ENCODE measurements at regions not wholly inside any gene's neighbourhood (a gene's known extent, or its start where the extent isn't known, plus 50 kb on each side); places are given as distances from the start of the nearest gene placed in this dataset.

GRCh38 chr4:56286763-56287162, 100.5 kb downstream of the AASDH start:
- Histone ChIP-seq H3K27ac (no peak overlapping the region), H2AFZ (no peak overlapping the region), H3K36me3 (replicated peaks; ENCODE audit: insufficient read depth, low read depth) (no peaks in the 10 kb centered on the region), H3K79me2 (no peaks in the 10 kb centered on the region), H3K27me3 (no peaks in the 10 kb centered on the region), H3K9me3 (ENCODE audit: low read depth) (no peaks in the 10 kb centered on the region), H3K4me3 (no peak overlapping the region), H4K20me1 (ENCODE audit: insufficient read depth, poor library complexity, severe bottlenecking) (no peaks in the 10 kb centered on the region), H3K4me1 (ENCODE audit: insufficient read depth) (peaks cover 9% of the 10 kb centered on the region), H3K9me2 (replicated peaks; ENCODE audit: insufficient read depth) (no peaks in the 10 kb centered on the region), H3K4me2 (no peak overlapping the region)
- WGBS (ENCODE audit: low lambda C conversion rate, missing lambda C conversion rate): 82% methylated on average over 5 of the region's 5 CpGs
- no peak for TF ChIP-seq EZH2 (IDR thresholded peaks at IDR 0.05; ENCODE audit: borderline replicate concordance)
- no peak for TF ChIP-seq EZH2phosphoT487 (IDR thresholded peaks at IDR 0.05; ENCODE audit: low read depth, severe bottlenecking, unreplicated experiment)
- TF ChIP-seq CTCF (IDR thresholded peaks at IDR 0.05; ENCODE audit: poor library complexity): no peak
- no peak for DNase-seq (ENCODE audit: low spot score)

DNA sequence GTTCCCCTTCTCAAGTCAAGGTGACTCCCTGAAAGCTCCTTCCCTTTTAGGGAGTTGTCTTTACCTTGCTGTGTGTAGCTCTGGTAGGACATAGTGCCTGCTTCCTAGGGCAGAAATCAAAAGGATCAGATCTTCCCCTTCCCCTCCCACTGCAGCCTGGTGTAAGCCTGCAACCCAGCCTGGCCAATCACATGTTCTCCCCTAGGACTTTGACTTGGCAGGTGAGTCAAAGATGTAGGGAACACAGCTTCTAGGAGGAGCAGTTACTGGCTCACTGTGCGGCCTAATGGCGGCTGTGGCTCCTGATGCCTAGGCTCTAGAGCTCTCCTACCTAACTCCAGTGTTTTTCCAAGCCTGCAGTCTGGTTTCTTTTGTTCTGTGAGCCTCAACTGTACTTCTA, 103.9 kb downstream of the AASDH start:
- no peak overlapping the region for H3K27ac ChIP-seq
- no peaks in the 10 kb centered on the region for H3K4me1 ChIP-seq (ENCODE audit: insufficient read depth)
- no peaks in the 10 kb centered on the region for H3K36me3 ChIP-seq (replicated peaks; ENCODE audit: insufficient read depth, low read depth)
- no peaks in the 10 kb centered on the region for H3K9me2 ChIP-seq (replicated peaks; ENCODE audit: insufficient read depth)
- no peak overlapping the region for H2AFZ ChIP-seq
- no peak for DNase-seq (ENCODE audit: low spot score)
- H3K4me3 ChIP-seq: no peak overlapping the region
- no peaks in the 10 kb centered on the region for H3K27me3 ChIP-seq
- no peaks in the 10 kb centered on the region for H3K79me2 ChIP-seq
- H3K4me2 ChIP-seq: no peak overlapping the region
- H4K20me1 ChIP-seq (ENCODE audit: insufficient read depth, poor library complexity, severe bottlenecking): no peaks in the 10 kb centered on the region
- no peaks in the 10 kb centered on the region for H3K9me3 ChIP-seq (ENCODE audit: low read depth)
- no peak for TF ChIP-seq EZH2phosphoT487 (IDR thresholded peaks at IDR 0.05; ENCODE audit: low read depth, severe bottlenecking, unreplicated experiment)
- TF ChIP-seq EZH2 (IDR thresholded peaks at IDR 0.05; ENCODE audit: borderline replicate concordance): no peak
- TF ChIP-seq CTCF (IDR thresholded peaks at IDR 0.05; ENCODE audit: poor library complexity): no peak
- WGBS (ENCODE audit: low lambda C conversion rate, missing lambda C conversion rate): 95% methylated on average over 2 of the region's 2 CpGs

DNA sequence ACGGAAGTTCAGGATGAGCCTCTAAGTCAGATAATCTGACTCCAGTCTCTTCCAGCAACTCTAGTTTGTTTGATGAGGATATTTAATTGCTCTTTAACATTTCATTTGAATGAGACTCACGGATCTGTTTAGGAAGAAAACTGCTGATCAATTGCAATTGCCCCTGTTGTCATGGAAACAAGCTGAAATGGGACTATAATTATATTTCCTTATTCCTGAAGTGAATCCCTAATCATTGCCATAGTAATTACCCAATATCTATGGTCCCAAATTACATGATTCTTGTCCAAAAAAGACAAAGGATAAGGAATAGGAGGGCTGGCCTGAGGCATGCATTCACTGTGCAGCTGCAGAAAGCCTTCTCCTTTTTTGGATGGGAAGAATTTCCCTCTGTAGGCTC, 105.3 kb downstream of the AASDH start:
- WGBS (ENCODE audit: low lambda C conversion rate, missing lambda C conversion rate): 74% methylated on average over 2 of the region's 2 CpGs
- no peak overlapping the region for H2AFZ ChIP-seq
- no peaks in the 10 kb centered on the region for H4K20me1 ChIP-seq (ENCODE audit: insufficient read depth, poor library complexity, severe bottlenecking)
- DNase-seq (ENCODE audit: low spot score): no peak
- no peak overlapping the region for H3K27ac ChIP-seq
- no peaks in the 10 kb centered on the region for H3K4me1 ChIP-seq (ENCODE audit: insufficient read depth)
- TF ChIP-seq CTCF (IDR thresholded peaks at IDR 0.05; ENCODE audit: poor library complexity) (no peak), EZH2 (IDR thresholded peaks at IDR 0.05; ENCODE audit: borderline replicate concordance) (no peak), EZH2phosphoT487 (IDR thresholded peaks at IDR 0.05; ENCODE audit: low read depth, severe bottlenecking, unreplicated experiment) (no peak)
- H3K27me3 ChIP-seq: no peaks in the 10 kb centered on the region
- H3K4me2 ChIP-seq: no peak overlapping the region
- no peaks in the 10 kb centered on the region for H3K9me2 ChIP-seq (replicated peaks; ENCODE audit: insufficient read depth)
- no peaks in the 10 kb centered on the region for H3K9me3 ChIP-seq (ENCODE audit: low read depth)
- H3K79me2 ChIP-seq: no peaks in the 10 kb centered on the region
- no peaks in the 10 kb centered on the region for H3K36me3 ChIP-seq (replicated peaks; ENCODE audit: insufficient read depth, low read depth)
- H3K4me3 ChIP-seq: no peak overlapping the region

DNA sequence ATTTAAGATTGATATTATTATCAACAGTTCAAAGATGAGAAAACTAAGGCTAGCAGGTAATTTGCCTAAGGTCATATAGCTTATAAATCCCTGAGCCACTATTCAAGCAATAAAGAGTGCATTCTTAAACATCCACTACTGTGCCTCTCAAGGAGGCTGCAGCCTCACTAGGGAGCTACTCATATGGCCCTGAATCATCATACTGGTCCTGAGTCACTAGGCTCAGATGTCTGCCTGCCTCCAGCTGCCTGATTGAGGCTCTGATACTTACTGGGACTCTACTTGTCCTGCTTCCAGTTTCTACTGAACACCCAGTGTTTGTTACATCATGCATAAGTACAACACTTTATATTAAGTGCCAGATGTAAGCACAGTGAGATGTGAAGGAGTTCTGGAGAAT, 110.7 kb downstream of the AASDH start:
- H3K27ac ChIP-seq: no peak overlapping the region
- H3K79me2 ChIP-seq: no peaks in the 10 kb centered on the region
- no peaks in the 10 kb centered on the region for H3K9me3 ChIP-seq (ENCODE audit: low read depth)
- H3K4me3 ChIP-seq: no peak overlapping the region
- no peaks in the 10 kb centered on the region for H3K27me3 ChIP-seq
- no peak overlapping the region for H3K4me2 ChIP-seq
- no peaks in the 10 kb centered on the region for H3K36me3 ChIP-seq (replicated peaks; ENCODE audit: insufficient read depth, low read depth)
- H4K20me1 ChIP-seq (ENCODE audit: insufficient read depth, poor library complexity, severe bottlenecking): no peaks in the 10 kb centered on the region
- no peak for DNase-seq (ENCODE audit: low spot score)
- H3K4me1 ChIP-seq (ENCODE audit: insufficient read depth): no peaks in the 10 kb centered on the region
- H3K9me2 ChIP-seq (replicated peaks; ENCODE audit: insufficient read depth): no peaks in the 10 kb centered on the region
- TF ChIP-seq EZH2phosphoT487 (IDR thresholded peaks at IDR 0.05; ENCODE audit: low read depth, severe bottlenecking, unreplicated experiment): no peak
- TF ChIP-seq EZH2 (IDR thresholded peaks at IDR 0.05; ENCODE audit: borderline replicate concordance): no peak
- no peak for TF ChIP-seq CTCF (IDR thresholded peaks at IDR 0.05; ENCODE audit: poor library complexity)
- H2AFZ ChIP-seq: no peak overlapping the region
